Osteoblast (primary cell): ENCODE measurements at regions not wholly inside any gene's neighbourhood (a gene's known extent, or its start where the extent isn't known, plus 50 kb on each side); places are given as distances from the start of the nearest gene placed in this dataset.

Experiments
- DNase-seq: peaks from one replicate; pipeline ENCODE4 v3.0.0; 2011; ENCODE audit warnings: low spot score, mixed read lengths; ENCODE audit not compliant: insufficient read length; ENCODE audit errors: missing footprints
- H2AFZ ChIP-seq: 2 replicates; pipeline ENCODE4 v1.6.0; 2011; ENCODE audit warnings: mild to moderate bottlenecking, low read length
- H3K27ac ChIP-seq: 2 replicates; pipeline ENCODE4 v1.5.1; 2011; ENCODE audit warnings: mild to moderate bottlenecking, low read depth, low read length, moderate library complexity
- H3K27me3 ChIP-seq: 2 replicates; pipeline ENCODE4 v1.6.0; 2012; ENCODE audit warnings: mild to moderate bottlenecking, control low read depth, inconsistent platforms, low read length, moderate library complexity; ENCODE audit not compliant: insufficient read depth
- H3K36me3 ChIP-seq: 2 replicates; pipeline ENCODE4 v1.5.1; 2011; ENCODE audit warnings: mild to moderate bottlenecking, low read length, control low read depth, moderate library complexity; ENCODE audit not compliant: insufficient read depth
- H3K4me1 ChIP-seq: 2 replicates; pipeline ENCODE4 v1.5.1; 2011; ENCODE audit warnings: mild to moderate bottlenecking, low read length, control low read depth, moderate library complexity; ENCODE audit not compliant: insufficient read depth
- H3K4me2 ChIP-seq: 2 replicates; pipeline ENCODE4 v1.6.0; 2011; ENCODE audit warnings: mild to moderate bottlenecking, low read length; ENCODE audit not compliant: insufficient read depth
- H3K4me3 ChIP-seq: fragments of 200-600 bp; sonication (generic); 3 replicates; pipeline ENCODE4 v1.5.1; 2012; ENCODE audit warnings: mild to moderate bottlenecking, low read length, inconsistent platforms; ENCODE audit not compliant: insufficient read depth
- H3K79me2 ChIP-seq: 2 replicates; pipeline ENCODE4 v1.6.0; 2012; ENCODE audit warnings: mild to moderate bottlenecking, low read length, control low read depth, inconsistent platforms; ENCODE audit not compliant: insufficient read depth
- H3K9me3 ChIP-seq: 2 replicates; pipeline ENCODE4 v1.5.1; 2011; ENCODE audit warnings: low read depth, low read length, control low read depth
- H4K20me1 ChIP-seq: 2 replicates; pipeline ENCODE4 v1.6.0; 2012; ENCODE audit warnings: mild to moderate bottlenecking, low read length, control low read depth; ENCODE audit not compliant: insufficient read depth
- TF ChIP-seq, protein P1 (sequence below): IDR thresholded peaks from 2 replicates; pipeline ENCODE4 v1.5.1; 2011; ENCODE audit warnings: mild to moderate bottlenecking, low read depth, low read length, moderate library complexity; ENCODE audit errors: extremely low read depth

DNA sequence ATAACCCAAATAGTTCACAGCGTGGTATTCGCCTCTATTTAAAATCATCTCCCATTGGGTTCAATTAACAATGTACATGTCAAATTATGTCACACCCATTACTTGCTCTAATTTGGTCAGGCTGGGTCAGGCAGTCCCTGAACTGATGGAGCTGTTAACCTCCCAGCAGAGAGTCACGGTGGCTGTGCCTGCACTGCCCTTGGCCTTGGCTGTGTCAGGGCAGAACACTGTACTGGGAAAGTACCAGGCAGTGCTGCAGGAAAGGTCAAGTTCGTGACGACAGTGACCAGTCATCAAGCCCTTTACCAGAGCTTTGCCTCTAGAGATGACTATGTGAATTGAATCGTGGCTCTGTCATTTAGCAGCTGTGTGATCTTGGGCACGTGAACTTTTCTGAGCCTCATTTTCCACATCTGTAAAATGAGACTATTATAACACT lies 100.0 kb downstream of the ARF6 start:
- Histone ChIP-seq H3K4me3 (no peak overlapping the region), H3K27ac (peak overlapping the region; percentile 55), H2AFZ (peak overlapping the region; percentile 37), H3K9me3 (no peaks in the 10 kb centered on the region), H3K4me1 (peaks cover 37% of the 10 kb centered on the region), H4K20me1 (no peaks in the 10 kb centered on the region), H3K27me3 (no peaks in the 10 kb centered on the region), H3K79me2 (no peaks in the 10 kb centered on the region), H3K36me3 (no peaks in the 10 kb centered on the region), H3K4me2 (no peak overlapping the region)
- TF ChIP-seq, protein P1, sequence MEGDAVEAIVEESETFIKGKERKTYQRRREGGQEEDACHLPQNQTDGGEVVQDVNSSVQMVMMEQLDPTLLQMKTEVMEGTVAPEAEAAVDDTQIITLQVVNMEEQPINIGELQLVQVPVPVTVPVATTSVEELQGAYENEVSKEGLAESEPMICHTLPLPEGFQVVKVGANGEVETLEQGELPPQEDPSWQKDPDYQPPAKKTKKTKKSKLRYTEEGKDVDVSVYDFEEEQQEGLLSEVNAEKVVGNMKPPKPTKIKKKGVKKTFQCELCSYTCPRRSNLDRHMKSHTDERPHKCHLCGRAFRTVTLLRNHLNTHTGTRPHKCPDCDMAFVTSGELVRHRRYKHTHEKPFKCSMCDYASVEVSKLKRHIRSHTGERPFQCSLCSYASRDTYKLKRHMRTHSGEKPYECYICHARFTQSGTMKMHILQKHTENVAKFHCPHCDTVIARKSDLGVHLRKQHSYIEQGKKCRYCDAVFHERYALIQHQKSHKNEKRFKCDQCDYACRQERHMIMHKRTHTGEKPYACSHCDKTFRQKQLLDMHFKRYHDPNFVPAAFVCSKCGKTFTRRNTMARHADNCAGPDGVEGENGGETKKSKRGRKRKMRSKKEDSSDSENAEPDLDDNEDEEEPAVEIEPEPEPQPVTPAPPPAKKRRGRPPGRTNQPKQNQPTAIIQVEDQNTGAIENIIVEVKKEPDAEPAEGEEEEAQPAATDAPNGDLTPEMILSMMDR = no peak
- no peak for DNase-seq

GRCh38 chr14:49993565-49993964 lies 100.7 kb downstream of the ARF6 start:
- no peaks in the 10 kb centered on the region for H4K20me1 ChIP-seq
- H3K4me3 ChIP-seq = no peak overlapping the region
- no peak overlapping the region for H2AFZ ChIP-seq
- no peak for DNase-seq
- H3K4me2 ChIP-seq = no peak overlapping the region
- H3K27ac ChIP-seq = peak overlapping the region; percentile 44
- peaks cover 31% of the 10 kb centered on the region for H3K4me1 ChIP-seq
- TF ChIP-seq, protein P1 = no peak
- no peaks in the 10 kb centered on the region for H3K36me3 ChIP-seq
- no peaks in the 10 kb centered on the region for H3K27me3 ChIP-seq
- no peaks in the 10 kb centered on the region for H3K79me2 ChIP-seq
- H3K9me3 ChIP-seq = no peaks in the 10 kb centered on the region

- Histone ChIP-seq H2AFZ (peak overlapping the region; percentile 0), H3K27ac (peak overlapping the region; percentile 35), H3K4me2 (peak overlapping the region; percentile 1), H3K4me1 (peaks cover 44% of the 10 kb centered on the region), H3K79me2 (no peaks in the 10 kb centered on the region), H3K27me3 (no peaks in the 10 kb centered on the region), H3K36me3 (no peaks in the 10 kb centered on the region), H4K20me1 (no peaks in the 10 kb centered on the region), H3K4me3 (no peak overlapping the region), H3K9me3 (no peaks in the 10 kb centered on the region)
- DNase-seq = no peak
- TF ChIP-seq, protein P1 = no peak
Observed at GRCh38 chr14:49994951-49995561, 102.2 kb downstream of the ARF6 start.

- H3K27ac ChIP-seq = peak overlapping the region; percentile 5
- H2AFZ ChIP-seq = no peak overlapping the region
- H3K27me3 ChIP-seq = no peaks in the 10 kb centered on the region
- TF ChIP-seq, protein P1 = no peak
- H3K4me1 ChIP-seq = peaks cover 68% of the 10 kb centered on the region
- no peaks in the 10 kb centered on the region for H3K9me3 ChIP-seq
- no peaks in the 10 kb centered on the region for H3K79me2 ChIP-seq
- H4K20me1 ChIP-seq = no peaks in the 10 kb centered on the region
- H3K4me2 ChIP-seq = no peak overlapping the region
- DNase-seq = no peak
- no peaks in the 10 kb centered on the region for H3K36me3 ChIP-seq
- H3K4me3 ChIP-seq = no peak overlapping the region
Observed at GRCh38 chr14:49997991-49998390, 105.1 kb downstream of the ARF6 start.
